ENCODE measurements at regions not wholly inside any gene's neighbourhood (a gene's known extent, or its start where the extent isn't known, plus 50 kb on each side); places are given as distances from the start of the nearest gene placed in this dataset.
"Not testable (repeated sequence)": the region's sequence is repeated elsewhere in the genome, so short reads cannot be mapped to it uniquely, and the experiment has no call there.

DNA sequence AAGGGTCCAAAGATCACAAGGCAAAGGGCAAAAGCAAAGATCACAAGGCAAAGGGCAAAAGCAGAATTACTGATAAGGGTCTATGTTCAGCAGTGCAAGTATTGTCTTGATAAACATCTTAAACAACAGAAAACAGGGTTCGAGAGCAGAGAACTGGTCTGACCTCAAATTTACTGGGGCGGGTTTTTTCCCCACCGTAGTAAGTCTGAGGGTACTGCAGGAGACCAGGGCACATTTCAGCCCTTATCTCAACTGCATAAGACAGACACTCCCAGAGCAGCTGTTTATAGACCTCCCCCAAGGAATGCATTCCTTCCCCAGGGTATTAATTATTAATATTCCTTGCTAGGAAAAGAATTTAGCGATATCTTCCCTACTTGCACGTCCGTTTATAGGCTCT lies 61.3 kb downstream of the ZNF860 start:
- H3K9ac ChIP-seq (ENCODE audit: low read length in 5 of 5); H3K36me3 ChIP-seq (ENCODE audit: control insufficient read depth in 5 of 5, insufficient read depth in 5 of 5, low read length in 5 of 5); H3K27me3 ChIP-seq (ENCODE audit: control insufficient read depth in 5 of 5, insufficient read depth in 4 of 5, low read length in 5 of 5); H3K9me3 ChIP-seq (ENCODE audit: control insufficient read depth in 5 of 5, low read length in 5 of 5); H3K27ac ChIP-seq (ENCODE audit: low read depth, low read length); H3K4me3 ChIP-seq (ENCODE audit: low read depth in 1 of 5, low read length in 5 of 5): not testable (repeated sequence)
- peaks cover 7 to 14% (median 12%) of the 10 kb centered on the region in 5 donors for H3K4me1 ChIP-seq (ENCODE audit: control insufficient read depth in 5 of 5, insufficient read depth in 5 of 5, low read length in 5 of 5)

DNA sequence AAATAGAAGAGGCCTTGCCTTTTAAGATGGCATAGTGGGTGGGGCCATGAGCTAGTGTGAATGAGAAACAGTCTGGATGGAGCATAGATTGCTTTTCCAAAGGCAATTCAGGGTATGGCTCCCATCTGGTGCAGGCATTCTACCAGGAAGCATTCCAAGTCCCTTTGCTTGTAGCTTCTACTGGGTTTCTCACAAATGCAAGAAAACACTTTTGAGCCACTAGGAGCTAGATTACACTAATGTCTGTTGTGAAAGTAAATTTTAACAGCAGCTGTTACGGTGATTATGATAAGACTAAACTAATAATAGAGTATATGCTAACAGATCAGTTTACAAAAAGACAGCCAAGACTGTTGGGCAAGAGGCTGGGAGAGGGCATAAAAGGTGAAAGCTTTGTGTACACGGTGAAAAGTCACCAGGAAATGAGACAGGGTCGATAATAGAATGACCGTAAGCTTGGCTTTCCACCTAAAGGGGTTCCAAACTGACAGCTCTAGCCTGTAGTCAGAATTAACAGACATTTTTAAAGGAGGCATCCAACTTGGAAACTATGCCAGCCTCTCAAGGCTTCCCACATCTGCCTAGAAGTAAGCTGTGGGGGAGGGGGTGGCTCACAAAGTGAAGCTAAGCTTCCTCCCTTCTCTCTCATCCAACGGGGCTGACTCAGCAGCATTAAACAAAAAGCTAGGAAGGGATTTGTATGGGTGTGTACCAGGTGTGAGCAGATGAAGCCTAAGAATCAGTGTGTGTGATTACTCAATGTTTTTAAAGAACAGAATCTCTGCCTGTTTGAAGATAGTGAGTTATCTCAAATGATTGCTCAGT lies 61.1 kb upstream of the GPD1L start:
- Histone ChIP-seq H3K27ac (ENCODE audit: low read depth, low read length) (peak overlapping the region; percentile 47), H3K36me3 (ENCODE audit: control insufficient read depth in 5 of 5, insufficient read depth in 5 of 5, low read length in 5 of 5) (no peaks in the 10 kb centered on the region), H3K27me3 (ENCODE audit: control insufficient read depth in 5 of 5, insufficient read depth in 4 of 5, low read length in 5 of 5) (no peaks in the 10 kb centered on the region), H3K4me1 (ENCODE audit: control insufficient read depth in 5 of 5, insufficient read depth in 5 of 5, low read length in 5 of 5) (peaks cover 4 to 13% (median 11%) of the 10 kb centered on the region in 5 donors), H3K4me3 (ENCODE audit: low read depth in 1 of 5, low read length in 5 of 5) (peak overlapping the region; percentile 1 to 37 (median 17)), H3K9ac (ENCODE audit: low read length in 5 of 5) (no peak overlapping the region), H3K9me3 (ENCODE audit: control insufficient read depth in 5 of 5, low read length in 5 of 5) (peaks cover 0 to 8% (median 0%) of the 10 kb centered on the region in 5 donors)

DNA sequence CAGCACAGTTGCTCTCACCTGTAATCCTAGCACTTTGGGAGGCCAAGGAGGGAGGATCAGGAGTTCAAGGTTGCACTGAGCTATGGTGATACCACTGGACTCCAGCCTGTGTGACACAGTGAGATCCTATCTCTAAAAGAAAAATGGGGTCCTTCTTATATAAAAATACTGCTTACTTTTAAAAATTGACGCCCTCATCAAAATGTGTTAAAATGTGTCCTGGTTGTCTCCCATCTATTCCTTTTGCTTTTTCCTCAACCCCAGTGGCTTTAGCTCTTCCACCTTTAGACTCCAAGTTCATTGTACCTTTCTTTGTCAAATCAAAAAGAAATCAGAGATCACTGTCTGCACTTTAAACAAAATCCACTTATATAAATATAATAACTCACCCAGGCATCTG lies 60.3 kb upstream of the GPD1L start:
- H3K36me3 ChIP-seq (ENCODE audit: control insufficient read depth in 5 of 5, insufficient read depth in 5 of 5, low read length in 5 of 5), result no peaks in the 10 kb centered on the region

DNA sequence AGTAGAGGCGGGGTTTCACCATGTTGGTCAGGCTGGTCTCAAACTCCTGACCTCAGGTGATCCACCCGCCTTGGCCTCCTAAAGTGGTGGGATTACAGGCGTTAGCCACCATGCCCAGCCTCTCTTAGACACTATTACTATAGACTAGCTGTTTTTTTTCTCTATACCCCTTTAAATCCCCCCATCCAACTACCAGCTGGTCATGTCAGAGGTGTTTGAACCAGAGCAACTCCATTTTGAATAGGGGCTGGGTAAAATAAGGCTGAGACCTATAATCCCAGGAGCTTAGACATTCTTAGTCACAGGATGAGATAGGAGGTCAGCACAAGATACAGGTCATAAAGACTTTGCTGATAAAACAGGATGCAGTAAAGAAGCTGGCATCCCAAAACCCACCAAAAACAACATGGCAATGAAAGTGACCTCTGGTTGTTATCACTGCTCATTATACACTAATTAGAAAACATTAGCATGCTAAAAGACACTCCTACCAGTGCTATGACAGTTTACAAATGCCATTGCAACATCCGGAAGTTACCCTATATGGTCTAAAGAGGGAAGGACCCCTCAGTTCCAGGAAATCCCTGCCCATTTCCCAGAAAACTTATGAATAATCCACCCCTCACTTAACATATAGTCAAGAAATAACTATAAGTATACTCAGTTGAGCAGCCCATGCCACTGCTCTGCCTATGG lies 57.8 kb upstream of the GPD1L start:
- Histone ChIP-seq H3K9me3 (ENCODE audit: control insufficient read depth in 5 of 5, low read length in 5 of 5) (no peaks in the 10 kb centered on the region), H3K36me3 (ENCODE audit: control insufficient read depth in 5 of 5, insufficient read depth in 5 of 5, low read length in 5 of 5) (no peaks in the 10 kb centered on the region), H3K27ac (ENCODE audit: low read depth, low read length) (no peak overlapping the region), H3K27me3 (ENCODE audit: control insufficient read depth in 5 of 5, insufficient read depth in 4 of 5, low read length in 5 of 5) (no peaks in the 10 kb centered on the region), H3K4me1 (ENCODE audit: control insufficient read depth in 5 of 5, insufficient read depth in 5 of 5, low read length in 5 of 5) (peaks cover 4 to 13% (median 11%) of the 10 kb centered on the region in 5 donors), H3K9ac (ENCODE audit: low read length in 5 of 5) (no peak overlapping the region), H3K4me3 (ENCODE audit: low read depth in 1 of 5, low read length in 5 of 5) (no peak overlapping the region)

More for the DNA sequence above, 60.3 kb upstream of the GPD1L start:
- Histone ChIP-seq H3K27ac (ENCODE audit: low read depth, low read length) (peak overlapping the region; percentile 47), H3K9ac (ENCODE audit: low read length in 5 of 5) (no peak overlapping the region), H3K9me3 (ENCODE audit: control insufficient read depth in 5 of 5, low read length in 5 of 5) (peaks cover 0 to 8% (median 0%) of the 10 kb centered on the region in 5 donors), H3K27me3 (ENCODE audit: control insufficient read depth in 5 of 5, insufficient read depth in 4 of 5, low read length in 5 of 5) (no peaks in the 10 kb centered on the region), H3K4me1 (ENCODE audit: control insufficient read depth in 5 of 5, insufficient read depth in 5 of 5, low read length in 5 of 5) (peaks cover 4 to 13% (median 11%) of the 10 kb centered on the region in 5 donors), H3K4me3 (ENCODE audit: low read depth in 1 of 5, low read length in 5 of 5) (no peak overlapping the region)

DNA sequence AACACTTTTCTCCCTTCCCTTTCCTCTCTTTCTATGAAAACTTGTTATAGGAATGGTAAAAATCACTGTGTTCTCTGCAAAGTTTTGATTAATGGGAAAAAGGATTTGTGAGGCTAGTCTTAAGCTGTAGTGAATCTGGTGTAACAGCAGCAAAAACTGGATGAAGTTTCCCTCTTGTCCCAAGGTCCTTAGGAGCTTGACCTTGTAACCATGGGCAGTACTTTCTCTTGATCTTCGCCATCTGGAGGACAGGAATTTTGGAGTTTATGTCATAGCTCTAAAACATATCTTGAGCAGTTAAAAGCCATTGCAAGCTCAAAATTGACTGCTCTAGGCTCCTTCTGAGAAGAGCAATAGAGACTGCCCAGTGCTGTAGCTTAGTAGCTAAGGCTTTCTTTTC lies 56.5 kb upstream of the GPD1L start:
- H3K36me3 ChIP-seq (ENCODE audit: control insufficient read depth in 5 of 5, insufficient read depth in 5 of 5, low read length in 5 of 5), result no peaks in the 10 kb centered on the region
- H3K4me1 ChIP-seq (ENCODE audit: control insufficient read depth in 5 of 5, insufficient read depth in 5 of 5, low read length in 5 of 5), result peaks cover 4 to 10% (median 9%) of the 10 kb centered on the region in 5 donors
- no peaks in the 10 kb centered on the region for H3K9me3 ChIP-seq (ENCODE audit: control insufficient read depth in 5 of 5, low read length in 5 of 5)
- H3K9ac ChIP-seq (ENCODE audit: low read length in 5 of 5), result no peak overlapping the region
- no peak overlapping the region for H3K4me3 ChIP-seq (ENCODE audit: low read depth in 1 of 5, low read length in 5 of 5)
- H3K27ac ChIP-seq (ENCODE audit: low read depth, low read length), result no peak overlapping the region
- no peaks in the 10 kb centered on the region for H3K27me3 ChIP-seq (ENCODE audit: control insufficient read depth in 5 of 5, insufficient read depth in 4 of 5, low read length in 5 of 5)

DNA sequence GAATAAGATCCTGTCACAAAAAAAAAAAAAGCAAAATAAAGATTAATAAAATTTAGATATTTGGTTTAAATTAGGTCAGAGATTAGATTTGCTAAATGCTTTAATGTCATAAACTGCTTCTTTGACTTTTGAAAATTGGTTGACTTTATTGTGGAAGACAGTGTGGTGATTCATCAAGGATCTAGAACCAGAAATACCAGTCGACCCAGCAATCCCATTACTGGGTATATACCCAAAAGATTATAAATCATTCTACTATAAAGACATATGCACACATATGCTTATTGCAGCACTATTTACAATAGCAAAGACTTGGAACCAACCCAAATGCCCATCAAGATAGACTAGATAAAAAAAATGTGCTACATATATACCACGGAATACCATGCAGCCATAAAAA lies 54.2 kb upstream of the GPD1L start:
- H3K9me3 ChIP-seq (ENCODE audit: control insufficient read depth in 5 of 5, low read length in 5 of 5); H3K27me3 ChIP-seq (ENCODE audit: control insufficient read depth in 5 of 5, insufficient read depth in 4 of 5, low read length in 5 of 5); H3K4me1 ChIP-seq (ENCODE audit: control insufficient read depth in 5 of 5, insufficient read depth in 5 of 5, low read length in 5 of 5); H3K9ac ChIP-seq (ENCODE audit: low read length in 5 of 5); H3K4me3 ChIP-seq (ENCODE audit: low read depth in 1 of 5, low read length in 5 of 5); H3K27ac ChIP-seq (ENCODE audit: low read depth, low read length); H3K36me3 ChIP-seq (ENCODE audit: control insufficient read depth in 5 of 5, insufficient read depth in 5 of 5, low read length in 5 of 5): not testable (repeated sequence)

DNA sequence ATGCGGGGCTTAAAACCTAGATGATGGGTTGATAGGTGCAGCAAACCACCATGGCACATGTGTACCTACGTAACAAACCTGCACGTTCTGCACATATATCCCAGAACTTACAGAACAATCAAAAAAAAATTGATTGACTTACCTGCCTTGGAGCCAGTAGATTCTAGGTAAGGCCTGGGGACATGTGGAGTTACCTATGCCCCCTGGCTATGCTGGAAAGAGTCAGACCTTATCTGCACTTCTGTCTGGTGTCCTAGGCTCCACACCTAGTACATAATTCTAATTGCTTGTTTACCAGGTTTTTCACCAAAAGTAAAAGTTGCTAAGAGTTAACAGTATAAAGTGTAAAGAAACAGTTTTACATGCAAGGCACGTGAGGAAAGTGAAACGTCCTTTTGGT lies 53.6 kb upstream of the GPD1L start:
- not testable (repeated sequence) for H3K27ac ChIP-seq (ENCODE audit: low read depth, low read length); H3K9me3 ChIP-seq (ENCODE audit: control insufficient read depth in 5 of 5, low read length in 5 of 5)

DNA sequence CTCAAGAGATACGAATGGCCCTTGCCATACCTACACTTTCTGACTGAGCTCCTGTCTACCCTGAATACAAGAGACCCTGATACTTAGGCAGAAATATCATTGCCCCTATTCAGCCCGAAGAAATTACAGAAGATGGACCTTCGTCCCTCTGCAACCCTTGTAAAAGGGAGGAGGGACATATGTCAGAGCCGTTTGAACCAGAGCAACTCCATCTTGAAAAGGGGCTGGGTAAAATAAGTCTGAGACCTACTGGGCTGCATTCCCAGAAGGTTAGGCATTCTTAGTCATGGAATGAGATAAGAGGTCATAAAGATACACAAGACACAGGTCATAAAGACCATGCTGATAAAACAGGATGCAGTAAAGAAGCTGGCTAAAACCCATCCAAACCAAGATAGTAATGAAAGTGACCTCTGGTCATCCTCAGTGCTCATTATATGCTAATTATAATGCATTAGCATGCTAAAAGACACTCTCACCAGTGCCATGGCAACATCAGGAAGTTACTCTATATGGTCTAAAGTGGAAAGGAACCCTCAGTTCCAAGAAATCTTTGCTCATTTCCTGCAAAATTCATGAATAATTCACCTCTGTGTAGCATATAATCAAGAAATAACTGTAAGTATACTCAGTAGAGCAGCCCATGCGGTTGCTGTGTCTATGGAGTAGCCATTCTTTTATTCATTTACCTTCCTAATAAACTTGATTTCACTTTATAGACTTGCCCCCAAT lies 49.7 kb upstream of the GPD1L start:
- H3K36me3 ChIP-seq (ENCODE audit: control insufficient read depth in 5 of 5, insufficient read depth in 5 of 5, low read length in 5 of 5), result no peaks in the 10 kb centered on the region
- H3K9me3 ChIP-seq (ENCODE audit: control insufficient read depth in 5 of 5, low read length in 5 of 5), result no peaks in the 10 kb centered on the region
- no peaks in the 10 kb centered on the region for H3K4me1 ChIP-seq (ENCODE audit: control insufficient read depth in 5 of 5, insufficient read depth in 5 of 5, low read length in 5 of 5)
- H3K4me3 ChIP-seq (ENCODE audit: low read depth in 1 of 5, low read length in 5 of 5), result no peak overlapping the region
- H3K9ac ChIP-seq (ENCODE audit: low read length in 5 of 5), result no peak overlapping the region
- H3K27me3 ChIP-seq (ENCODE audit: control insufficient read depth in 5 of 5, insufficient read depth in 4 of 5, low read length in 5 of 5), result no peaks in the 10 kb centered on the region
- H3K27ac ChIP-seq (ENCODE audit: low read depth, low read length), result no peak overlapping the region

More for the DNA sequence above, 53.6 kb upstream of the GPD1L start:
- not testable (repeated sequence) for H3K9ac ChIP-seq (ENCODE audit: low read length in 5 of 5); H3K36me3 ChIP-seq (ENCODE audit: control insufficient read depth in 5 of 5, insufficient read depth in 5 of 5, low read length in 5 of 5); H3K4me3 ChIP-seq (ENCODE audit: low read depth in 1 of 5, low read length in 5 of 5); H3K4me1 ChIP-seq (ENCODE audit: control insufficient read depth in 5 of 5, insufficient read depth in 5 of 5, low read length in 5 of 5); H3K27me3 ChIP-seq (ENCODE audit: control insufficient read depth in 5 of 5, insufficient read depth in 4 of 5, low read length in 5 of 5)
